ENCODE measurements at regions not wholly inside any gene's neighbourhood (a gene's known extent, or its start where the extent isn't known, plus 50 kb on each side); places are given as distances from the start of the nearest gene placed in this dataset.

- Histone ChIP-seq H3K36me3 (ENCODE audit: control insufficient read depth in 2 of 2, extremely low read depth in 1 of 2, insufficient read depth in 2 of 2, low read length in 2 of 2) (no peaks in the 10 kb centered on the region), H3K79me2 (ENCODE audit: control insufficient read depth, insufficient read depth, low read length) (no peaks in the 10 kb centered on the region), H3K27me3 (ENCODE audit: control insufficient read depth, extremely low read depth, insufficient read depth, low read length) (no peaks in the 10 kb centered on the region), H3K9me3 (ENCODE audit: control insufficient read depth, low read depth, low read length) (no peaks in the 10 kb centered on the region), H4K20me1 (ENCODE audit: control insufficient read depth, extremely low read depth, insufficient read depth, low read length) (no peaks in the 10 kb centered on the region), H3K9me1 (ENCODE audit: control insufficient read depth, extremely low read depth, insufficient read depth, low read length) (no peaks in the 10 kb centered on the region), H3K9ac (ENCODE audit: control insufficient read depth, extremely low read depth, insufficient read depth, low read length) (no peak overlapping the region), H3K27ac (ENCODE audit: control insufficient read depth, insufficient read depth, low read length) (no peak overlapping the region), H2AFZ (ENCODE audit: control insufficient read depth, low read length) (no peak overlapping the region), H3K4me2 (ENCODE audit: control insufficient read depth, extremely low read depth, insufficient read depth, low read depth, low read length) (no peak overlapping the region), H3K4me3 (ENCODE audit: control insufficient read depth in 2 of 3, extremely low read depth in 1 of 3, insufficient read depth in 2 of 3, low read depth in 1 of 3, low read length in 3 of 3) (no peak overlapping the region), H3K4me1 (ENCODE audit: control insufficient read depth, extremely low read depth, insufficient read depth, low read length) (no peaks in the 10 kb centered on the region)
- no peak for TF ChIP-seq EZH2 (IDR thresholded peaks at IDR 0.05; ENCODE audit: low read length)
- no peak for TF ChIP-seq CTCF (optimal IDR thresholded peaks at IDR 0.05 in 1 of 3, IDR thresholded peaks at IDR 0.05 in 1 of 3, conservative IDR thresholded peaks at IDR 0.05 in 1 of 3; ENCODE audit: extremely low read depth in 1 of 3, insufficient read depth in 2 of 3, low read length in 3 of 3)
- FAIRE-seq = no peak
- no peak for DNase-seq (ENCODE audit: low read depth, low spot score)
- dilution Hi-C loops (cut with MboI; ENCODE audit: extremely low pct_ligation_motif_present, low sequenced_read_pairs) = no loop called here
Observed at GRCh38 chr7:114218283-114218682, 196.3 kb upstream of the FOXP2 start.

GRCh38 chr7:114217026-114217806, 197.4 kb upstream of the FOXP2 start:
- FAIRE-seq (no peak), DNase-seq (ENCODE audit: low read depth, low spot score) (no peak)
- TF ChIP-seq CTCF (optimal IDR thresholded peaks at IDR 0.05 in 1 of 3, IDR thresholded peaks at IDR 0.05 in 1 of 3, conservative IDR thresholded peaks at IDR 0.05 in 1 of 3; ENCODE audit: extremely low read depth in 1 of 3, insufficient read depth in 2 of 3, low read length in 3 of 3) (no peak), EZH2 (IDR thresholded peaks at IDR 0.05; ENCODE audit: low read length) (no peak)
- no peaks in the 10 kb centered on the region for H3K27me3 ChIP-seq (ENCODE audit: control insufficient read depth, extremely low read depth, insufficient read depth, low read length)
- no peaks in the 10 kb centered on the region for H3K36me3 ChIP-seq (ENCODE audit: control insufficient read depth in 2 of 2, extremely low read depth in 1 of 2, insufficient read depth in 2 of 2, low read length in 2 of 2)
- no peak overlapping the region for H3K9ac ChIP-seq (ENCODE audit: control insufficient read depth, extremely low read depth, insufficient read depth, low read length)
- H3K27ac ChIP-seq (ENCODE audit: control insufficient read depth, insufficient read depth, low read length) = no peak overlapping the region
- H4K20me1 ChIP-seq (ENCODE audit: control insufficient read depth, extremely low read depth, insufficient read depth, low read length) = no peaks in the 10 kb centered on the region
- H3K4me3 ChIP-seq (ENCODE audit: control insufficient read depth in 2 of 3, extremely low read depth in 1 of 3, insufficient read depth in 2 of 3, low read depth in 1 of 3, low read length in 3 of 3) = no peak overlapping the region
- no peaks in the 10 kb centered on the region for H3K9me3 ChIP-seq (ENCODE audit: control insufficient read depth, low read depth, low read length)
- no peaks in the 10 kb centered on the region for H3K4me1 ChIP-seq (ENCODE audit: control insufficient read depth, extremely low read depth, insufficient read depth, low read length)
- no peaks in the 10 kb centered on the region for H3K79me2 ChIP-seq (ENCODE audit: control insufficient read depth, insufficient read depth, low read length)
- dilution Hi-C loops (cut with MboI; ENCODE audit: extremely low pct_ligation_motif_present, low sequenced_read_pairs) = no loop called here
- no peaks in the 10 kb centered on the region for H3K9me1 ChIP-seq (ENCODE audit: control insufficient read depth, extremely low read depth, insufficient read depth, low read length)
- H3K4me2 ChIP-seq (ENCODE audit: control insufficient read depth, extremely low read depth, insufficient read depth, low read depth, low read length) = no peak overlapping the region
- H2AFZ ChIP-seq (ENCODE audit: control insufficient read depth, low read length) = no peak overlapping the region

Data from keratinocyte (primary cell).